ENCODE measurements at regions not wholly inside any gene's neighbourhood (a gene's known extent, or its start where the extent isn't known, plus 50 kb on each side); places are given as distances from the start of the nearest gene placed in this dataset.

DNA sequence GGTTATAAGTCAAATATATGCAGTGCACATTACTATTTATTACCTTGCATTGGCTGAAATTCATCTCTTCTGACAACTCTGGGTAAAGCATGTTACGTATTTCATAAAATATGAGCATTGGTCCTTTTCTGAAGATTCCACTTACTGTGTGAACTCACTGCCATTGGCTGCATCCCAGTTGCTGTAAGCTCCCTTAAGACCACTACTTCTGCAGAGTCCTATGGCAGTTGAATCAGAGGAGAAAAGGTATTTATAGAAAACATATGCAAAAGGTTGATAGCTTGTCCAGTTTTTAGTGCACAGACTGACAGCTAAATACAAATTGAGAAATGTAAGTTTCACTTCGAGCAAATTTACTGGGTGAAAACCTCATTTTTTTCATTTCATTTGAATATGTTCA is 394.6 kb upstream of the ARRDC3 start:
- TF ChIP-seq, protein P1, sequence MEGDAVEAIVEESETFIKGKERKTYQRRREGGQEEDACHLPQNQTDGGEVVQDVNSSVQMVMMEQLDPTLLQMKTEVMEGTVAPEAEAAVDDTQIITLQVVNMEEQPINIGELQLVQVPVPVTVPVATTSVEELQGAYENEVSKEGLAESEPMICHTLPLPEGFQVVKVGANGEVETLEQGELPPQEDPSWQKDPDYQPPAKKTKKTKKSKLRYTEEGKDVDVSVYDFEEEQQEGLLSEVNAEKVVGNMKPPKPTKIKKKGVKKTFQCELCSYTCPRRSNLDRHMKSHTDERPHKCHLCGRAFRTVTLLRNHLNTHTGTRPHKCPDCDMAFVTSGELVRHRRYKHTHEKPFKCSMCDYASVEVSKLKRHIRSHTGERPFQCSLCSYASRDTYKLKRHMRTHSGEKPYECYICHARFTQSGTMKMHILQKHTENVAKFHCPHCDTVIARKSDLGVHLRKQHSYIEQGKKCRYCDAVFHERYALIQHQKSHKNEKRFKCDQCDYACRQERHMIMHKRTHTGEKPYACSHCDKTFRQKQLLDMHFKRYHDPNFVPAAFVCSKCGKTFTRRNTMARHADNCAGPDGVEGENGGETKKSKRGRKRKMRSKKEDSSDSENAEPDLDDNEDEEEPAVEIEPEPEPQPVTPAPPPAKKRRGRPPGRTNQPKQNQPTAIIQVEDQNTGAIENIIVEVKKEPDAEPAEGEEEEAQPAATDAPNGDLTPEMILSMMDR (IDR thresholded peaks at IDR 0.05) = no peak
- TF ChIP-seq POLR2A (IDR thresholded peaks at IDR 0.05) = no peak

All from thyroid gland (tissue), 4 donors.